Panc1 (cell line): ENCODE measurements at regions not wholly inside any gene's neighbourhood (a gene's known extent, or its start where the extent isn't known, plus 50 kb on each side); places are given as distances from the start of the nearest gene placed in this dataset.

Experiments used
- ATAC-seq: fragments of 200-7000 bp; cut with Tn5 transposase; 2 replicates; pipeline ENCODE4 v1.9.1; 2020; ENCODE audit warnings: mild to moderate bottlenecking, moderate library complexity
- BruUV-seq: library from RNA; stranded (reverse); fragments of 400-500 nt; replicated peaks from 2 replicates; lab custom pipeline; 2021; lab: Mats Ljungman, UMichigan
- CTCF ChIA-PET: fragments of 300-600 bp; sonication (Branson Sonifier 250); formaldehyde crosslinking; loops from one replicate; lab custom pipeline; 2022; ENCODE audit warnings: antibody characterized with exemption; lab: Charles Lee
- POLR2A ChIA-PET: fragments of 300-600 bp; sonication (Branson Sonifier 250); formaldehyde crosslinking; loops from one replicate; lab custom pipeline; 2022; ENCODE audit warnings: antibody characterized with exemption; lab: Charles Lee
- DNase-seq: peaks from one replicate; pipeline ENCODE4 v3.0.0-alpha.2; 2010; ENCODE audit warnings: low read depth, low spot score
- H3K27ac ChIP-seq: 2 replicates; pipeline ENCODE4 v1.5.1; 2011; ENCODE audit warnings: mild to moderate bottlenecking, low read length, inconsistent platforms
- H3K27me3 ChIP-seq: fragments of 200-500 bp; sonication (Bioruptor generic); 2 replicates; pipeline ENCODE4 v1.6.0; 2014; ENCODE audit warnings: low read length, inconsistent platforms; ENCODE audit not compliant: control insufficient read depth, insufficient read depth
- H3K36me3 ChIP-seq: fragments of 200-500 bp; sonication (Bioruptor generic); 2 replicates; pipeline ENCODE4 v1.5.1; 2014; ENCODE audit warnings: inconsistent platforms, mild to moderate bottlenecking, low read length, moderate library complexity; ENCODE audit not compliant: control insufficient read depth, insufficient read depth
- H3K4me1 ChIP-seq: 2 replicates; pipeline ENCODE4 v1.5.1; 2011; ENCODE audit warnings: inconsistent platforms, mild to moderate bottlenecking, low read length, moderate library complexity; ENCODE audit not compliant: control insufficient read depth, insufficient read depth
- H3K4me3 ChIP-seq, 2 experiments: 2 replicates each; pipeline ENCODE4 v1.5.1; 2011 to 2012; ENCODE audit warnings: low read depth in 2 of 2, low read length in 2 of 2, mild to moderate bottlenecking in 2 of 2, inconsistent platforms in 1 of 2, moderate library complexity in 1 of 2
- H3K9me3 ChIP-seq: fragments of 200-500 bp; sonication (Bioruptor generic); 2 replicates; pipeline ENCODE4 v1.5.1; 2014; ENCODE audit warnings: low read depth, mild to moderate bottlenecking, inconsistent platforms, low read length, moderate library complexity; ENCODE audit not compliant: control insufficient read depth, insufficient read depth
- POLR2AphosphoS5 ChIP-seq: IDR thresholded peaks from 2 replicates; pipeline ENCODE4 v1.6.1; 2012; ENCODE audit warnings: mild to moderate bottlenecking, low read depth, low read length, moderate library complexity
- SIN3A ChIP-seq: IDR thresholded peaks from 2 replicates; pipeline ENCODE4 v1.6.1; 2012; ENCODE audit warnings: low read depth, mild to moderate bottlenecking, low read length, moderate library complexity, borderline replicate concordance; ENCODE audit not compliant: insufficient read depth
- TCF7L2 ChIP-seq: IDR thresholded peaks from 2 replicates; pipeline ENCODE4 v1.6.1; 2011; ENCODE audit warnings: mild to moderate bottlenecking, low read depth, low read length, inconsistent platforms
- in situ Hi-C: cut with HindIII; loops from 2 replicates; pipeline ENCODE4 v1.10.0; 2016; ENCODE audit warnings: low sequenced_read_pairs, low pct_unique_long_range_greater_than_20kb
- intact Hi-C: fragments of 100-400 bp; cut with micrococcal nuclease; formaldehyde crosslinking; loops from one replicate; pipeline ENCODE4 v1.10.0; 2022; ENCODE audit not compliant: unreplicated experiment
- TF ChIP-seq, protein P1 (sequence below): fragments of 450-650 bp; IDR thresholded peaks from 2 replicates; pipeline ENCODE4 v1.5.1; 2017; ENCODE audit warnings: mild to moderate bottlenecking
- TF ChIP-seq, protein P2 (sequence below), 2 experiments: IDR thresholded peaks; 2 replicates each; pipeline ENCODE4 v1.6.1; 2011 to 2012; ENCODE audit warnings: low read depth in 2 of 2, control low read depth in 1 of 2, low read length in 1 of 2, mild to moderate bottlenecking in 1 of 2, moderate library complexity in 1 of 2; ENCODE audit not compliant: insufficient read depth in 1 of 2

DNA sequence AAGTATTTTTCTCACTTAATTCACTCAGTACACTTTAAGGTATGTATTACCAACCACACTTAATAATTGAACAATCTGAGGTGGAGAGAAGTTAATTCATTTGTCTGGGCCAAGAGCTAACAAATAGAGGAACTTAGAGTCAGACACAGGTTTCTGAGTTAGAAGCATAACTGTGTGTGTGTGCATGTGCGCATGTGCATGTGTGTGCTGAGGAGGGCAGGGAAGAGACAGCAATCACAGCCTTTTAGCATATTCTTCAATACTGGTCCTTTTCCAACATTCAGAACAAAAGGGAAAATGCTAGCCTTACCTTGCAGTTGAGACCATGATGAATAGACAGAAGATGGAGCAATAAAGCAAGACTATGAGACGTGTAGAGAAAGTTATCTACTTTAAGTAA lies 136.2 kb upstream of the ATP5MC3 start:
- no peak for TF ChIP-seq TCF7L2
- TF ChIP-seq POLR2AphosphoS5 = no peak
- no peak for TF ChIP-seq SIN3A
- BruUV-seq = no TSS peak
- H3K9me3 ChIP-seq = no peaks in the 10 kb centered on the region

DNA sequence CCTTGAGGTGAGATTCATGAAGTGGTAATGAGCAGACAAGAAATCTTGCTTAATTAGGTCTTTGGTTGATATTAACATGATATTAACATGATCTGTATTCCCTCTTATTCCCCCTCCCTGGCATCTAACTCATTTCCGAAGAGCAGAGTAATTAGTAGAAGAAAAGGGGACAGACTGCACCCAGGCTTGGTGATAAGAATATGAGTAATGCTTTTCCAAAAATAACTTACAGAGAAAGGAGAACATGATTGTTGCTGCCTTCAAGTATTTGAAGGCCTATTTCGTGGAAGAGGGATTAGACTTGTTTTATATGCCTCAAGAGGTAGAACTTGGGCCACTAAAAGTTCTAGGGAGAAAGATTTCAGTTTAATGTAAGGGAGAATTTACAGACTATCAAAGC lies 130.6 kb upstream of the ATP5MC3 start:
- TF ChIP-seq TCF7L2 (no peak), SIN3A (no peak), POLR2AphosphoS5 (no peak)
- TF ChIP-seq, protein P1, sequence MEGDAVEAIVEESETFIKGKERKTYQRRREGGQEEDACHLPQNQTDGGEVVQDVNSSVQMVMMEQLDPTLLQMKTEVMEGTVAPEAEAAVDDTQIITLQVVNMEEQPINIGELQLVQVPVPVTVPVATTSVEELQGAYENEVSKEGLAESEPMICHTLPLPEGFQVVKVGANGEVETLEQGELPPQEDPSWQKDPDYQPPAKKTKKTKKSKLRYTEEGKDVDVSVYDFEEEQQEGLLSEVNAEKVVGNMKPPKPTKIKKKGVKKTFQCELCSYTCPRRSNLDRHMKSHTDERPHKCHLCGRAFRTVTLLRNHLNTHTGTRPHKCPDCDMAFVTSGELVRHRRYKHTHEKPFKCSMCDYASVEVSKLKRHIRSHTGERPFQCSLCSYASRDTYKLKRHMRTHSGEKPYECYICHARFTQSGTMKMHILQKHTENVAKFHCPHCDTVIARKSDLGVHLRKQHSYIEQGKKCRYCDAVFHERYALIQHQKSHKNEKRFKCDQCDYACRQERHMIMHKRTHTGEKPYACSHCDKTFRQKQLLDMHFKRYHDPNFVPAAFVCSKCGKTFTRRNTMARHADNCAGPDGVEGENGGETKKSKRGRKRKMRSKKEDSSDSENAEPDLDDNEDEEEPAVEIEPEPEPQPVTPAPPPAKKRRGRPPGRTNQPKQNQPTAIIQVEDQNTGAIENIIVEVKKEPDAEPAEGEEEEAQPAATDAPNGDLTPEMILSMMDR = no peak
- TF ChIP-seq, protein P2, sequence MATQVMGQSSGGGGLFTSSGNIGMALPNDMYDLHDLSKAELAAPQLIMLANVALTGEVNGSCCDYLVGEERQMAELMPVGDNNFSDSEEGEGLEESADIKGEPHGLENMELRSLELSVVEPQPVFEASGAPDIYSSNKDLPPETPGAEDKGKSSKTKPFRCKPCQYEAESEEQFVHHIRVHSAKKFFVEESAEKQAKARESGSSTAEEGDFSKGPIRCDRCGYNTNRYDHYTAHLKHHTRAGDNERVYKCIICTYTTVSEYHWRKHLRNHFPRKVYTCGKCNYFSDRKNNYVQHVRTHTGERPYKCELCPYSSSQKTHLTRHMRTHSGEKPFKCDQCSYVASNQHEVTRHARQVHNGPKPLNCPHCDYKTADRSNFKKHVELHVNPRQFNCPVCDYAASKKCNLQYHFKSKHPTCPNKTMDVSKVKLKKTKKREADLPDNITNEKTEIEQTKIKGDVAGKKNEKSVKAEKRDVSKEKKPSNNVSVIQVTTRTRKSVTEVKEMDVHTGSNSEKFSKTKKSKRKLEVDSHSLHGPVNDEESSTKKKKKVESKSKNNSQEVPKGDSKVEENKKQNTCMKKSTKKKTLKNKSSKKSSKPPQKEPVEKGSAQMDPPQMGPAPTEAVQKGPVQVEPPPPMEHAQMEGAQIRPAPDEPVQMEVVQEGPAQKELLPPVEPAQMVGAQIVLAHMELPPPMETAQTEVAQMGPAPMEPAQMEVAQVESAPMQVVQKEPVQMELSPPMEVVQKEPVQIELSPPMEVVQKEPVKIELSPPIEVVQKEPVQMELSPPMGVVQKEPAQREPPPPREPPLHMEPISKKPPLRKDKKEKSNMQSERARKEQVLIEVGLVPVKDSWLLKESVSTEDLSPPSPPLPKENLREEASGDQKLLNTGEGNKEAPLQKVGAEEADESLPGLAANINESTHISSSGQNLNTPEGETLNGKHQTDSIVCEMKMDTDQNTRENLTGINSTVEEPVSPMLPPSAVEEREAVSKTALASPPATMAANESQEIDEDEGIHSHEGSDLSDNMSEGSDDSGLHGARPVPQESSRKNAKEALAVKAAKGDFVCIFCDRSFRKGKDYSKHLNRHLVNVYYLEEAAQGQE (IDR thresholded peaks at IDR 0.05; ENCODE audit: insufficient read depth in 1 of 2, low read depth in 2 of 2, low read length in 1 of 2) = no peak
- ChIA-PET POLR2A (no interaction called here), CTCF (no interaction called here)
- in situ Hi-C loops = no loop called here
- intact Hi-C loops = no loop called here
- no peak for ATAC-seq
- DNase-seq = no peak
- no peaks in the 10 kb centered on the region for H3K36me3 ChIP-seq
- 0 out of 2 replicates have a peak, but pooled peaks cover 7% of the 10 kb centered on the region for H3K27me3 ChIP-seq
- no peaks in the 10 kb centered on the region for H3K9me3 ChIP-seq
- no TSS peak for BruUV-seq
- H3K4me3 ChIP-seq = no peak overlapping the region
- H3K27ac ChIP-seq = no peak overlapping the region
- no peaks in the 10 kb centered on the region for H3K4me1 ChIP-seq

More for the DNA sequence above, 136.2 kb upstream of the ATP5MC3 start:
- H3K27ac ChIP-seq = no peak overlapping the region
- DNase-seq = no peak
- CTCF ChIA-PET = no interaction called here
- POLR2A ChIA-PET = no interaction called here
- intact Hi-C loops (no loop called here), in situ Hi-C loops (no loop called here)
- ATAC-seq = no peak
- H3K27me3 ChIP-seq = peaks cover 9% of the 10 kb centered on the region
- H3K36me3 ChIP-seq = no peaks in the 10 kb centered on the region
- H3K4me3 ChIP-seq = no peak overlapping the region
- no peaks in the 10 kb centered on the region for H3K4me1 ChIP-seq

DNA sequence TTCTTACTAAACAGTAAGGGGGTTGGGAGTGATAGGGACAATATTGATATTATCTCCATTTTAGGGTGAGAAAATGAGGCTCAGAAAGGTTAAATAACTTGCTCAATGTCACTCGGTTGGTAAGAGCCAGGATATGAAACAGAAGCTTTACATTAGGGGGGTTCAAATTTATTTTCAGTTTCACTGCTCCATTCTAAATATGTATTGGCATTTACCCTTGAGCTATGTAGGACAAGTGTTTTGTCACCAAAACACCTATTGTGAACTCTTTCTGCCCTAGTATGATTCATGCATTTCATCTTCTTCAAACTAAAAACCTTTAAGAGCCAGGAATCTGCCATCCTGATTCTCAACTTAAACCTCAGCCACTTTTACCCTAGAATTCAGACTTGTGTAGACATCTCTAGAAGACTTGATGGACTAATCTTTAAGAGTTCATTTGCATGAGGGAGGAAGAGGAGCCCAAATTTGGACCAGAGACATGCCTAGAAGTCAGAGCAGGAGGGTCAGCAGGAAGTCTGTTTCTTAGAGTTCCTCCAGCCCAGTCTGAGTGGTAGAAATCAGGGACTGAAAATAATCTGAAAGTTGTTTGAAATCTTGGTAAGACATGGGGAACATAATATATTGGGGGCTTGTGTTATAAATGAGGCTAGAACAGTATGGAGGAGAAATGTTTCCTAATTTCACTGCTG lies 129.4 kb upstream of the ATP5MC3 start:
- Histone ChIP-seq H3K27ac (no peak overlapping the region), H3K4me3 (no peak overlapping the region), H3K9me3 (no peaks in the 10 kb centered on the region), H3K4me1 (no peaks in the 10 kb centered on the region), H3K27me3 (0 out of 2 replicates have a peak, but pooled peaks cover 7% of the 10 kb centered on the region), H3K36me3 (no peaks in the 10 kb centered on the region)
- intact Hi-C loops = no loop called here
- DNase-seq (no peak), ATAC-seq (no peak)
- BruUV-seq = no TSS peak
- in situ Hi-C loops = no loop called here
- ChIA-PET CTCF (no interaction called here), POLR2A (no interaction called here)
- TF ChIP-seq, protein P1 = no peak
- TF ChIP-seq, protein P2 (IDR thresholded peaks at IDR 0.05; ENCODE audit: insufficient read depth in 1 of 2, low read depth in 2 of 2, low read length in 1 of 2) = no peak
- TF ChIP-seq TCF7L2 (no peak), POLR2AphosphoS5 (no peak), SIN3A (no peak)
